GM18502 (cell line): ENCODE measurements at regions not wholly inside any gene's neighbourhood (a gene's known extent, or its start where the extent isn't known, plus 50 kb on each side); places are given as distances from the start of the nearest gene placed in this dataset.
"Not testable (repeated sequence)": the region's sequence is repeated elsewhere in the genome, so short reads cannot be mapped to it uniquely, and the experiment has no call there.

ENCODE experiments used
- ATAC-seq: cut with Tn5 transposase; IDR thresholded peaks from one replicate; pipeline ENCODE4 v1.9.1; 2021; ENCODE audit warnings: mild to moderate bottlenecking; ENCODE audit not compliant: unreplicated experiment, poor library complexity

DNA sequence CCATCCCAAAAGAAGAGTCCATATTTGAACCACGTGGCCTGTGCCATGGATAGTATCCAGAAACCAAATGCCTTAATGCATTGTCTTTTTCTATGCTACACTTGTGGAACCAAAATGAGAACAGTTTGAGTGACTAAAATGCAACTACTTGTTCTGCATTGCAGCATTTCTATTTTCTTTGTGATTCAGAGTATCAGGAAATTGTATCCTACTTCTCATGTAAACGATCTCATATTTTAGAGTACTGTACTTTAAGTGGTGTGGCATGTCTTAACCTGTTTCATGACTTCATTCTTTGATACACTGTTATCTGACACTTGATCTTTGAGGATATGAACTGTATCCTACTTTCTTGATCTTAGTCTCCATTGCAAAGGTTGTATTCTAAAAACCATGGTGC lies 167.2 kb upstream of the WDR1 start:
- no peak for ATAC-seq

DNA sequence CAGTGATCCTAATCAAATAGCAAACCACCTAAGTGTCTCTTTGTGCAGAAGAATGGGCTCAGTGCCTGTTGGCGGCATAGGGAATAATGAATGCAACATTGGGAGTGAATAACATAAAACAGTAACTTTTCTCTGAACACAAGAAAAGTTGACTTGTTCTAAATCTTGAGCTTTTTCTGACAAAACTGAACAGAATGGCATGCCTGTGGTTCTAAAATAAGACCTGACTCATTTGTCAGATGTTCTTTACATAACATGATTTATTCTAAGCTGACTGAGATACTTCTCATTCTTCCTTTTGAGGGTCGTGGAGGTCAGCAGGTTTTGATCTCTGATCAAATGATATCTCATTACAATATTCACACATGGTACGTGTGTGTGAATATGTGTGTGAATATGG lies 165.4 kb upstream of the WDR1 start:
- no peak for ATAC-seq

DNA sequence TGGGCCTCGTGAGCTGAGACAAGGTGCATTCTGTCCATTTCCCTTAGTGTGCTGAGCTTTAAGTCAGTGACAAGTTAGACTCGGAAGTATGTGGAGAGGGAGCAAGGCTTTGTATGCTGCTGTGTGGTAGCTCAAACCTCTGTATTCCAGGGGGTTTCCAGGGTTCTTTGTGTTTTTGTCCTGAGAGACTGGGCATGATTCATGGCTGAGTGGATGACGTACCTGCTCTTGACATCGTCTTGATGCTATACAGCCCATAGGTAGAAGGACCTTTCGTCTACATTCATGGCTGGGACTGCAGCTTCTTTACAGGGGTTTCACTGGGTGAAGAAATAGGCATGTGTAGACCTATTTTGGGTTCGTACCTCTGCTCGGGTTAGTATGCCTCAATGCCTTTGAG lies 162.7 kb upstream of the WDR1 start:
- no peak for ATAC-seq

DNA sequence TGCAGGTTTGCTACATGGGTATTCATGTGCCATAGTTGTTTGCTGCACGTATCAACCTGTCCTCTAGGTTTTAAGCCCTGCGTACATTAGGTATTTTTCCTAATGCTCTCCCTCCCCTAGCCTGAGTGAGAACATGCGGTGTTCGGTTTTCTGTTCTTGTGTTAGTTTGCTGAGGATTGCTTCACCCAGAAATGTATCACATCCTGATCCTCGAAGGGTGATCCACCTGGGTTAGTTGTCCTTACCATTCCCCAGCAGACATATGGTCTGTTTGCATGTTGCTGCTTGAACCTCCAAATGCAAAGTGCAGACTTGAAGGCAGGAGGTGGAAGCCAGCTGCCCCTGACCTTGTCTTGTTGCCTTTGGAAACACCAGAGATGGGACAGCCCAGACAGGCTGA lies 161.5 kb upstream of the WDR1 start:
- no peak for ATAC-seq

DNA sequence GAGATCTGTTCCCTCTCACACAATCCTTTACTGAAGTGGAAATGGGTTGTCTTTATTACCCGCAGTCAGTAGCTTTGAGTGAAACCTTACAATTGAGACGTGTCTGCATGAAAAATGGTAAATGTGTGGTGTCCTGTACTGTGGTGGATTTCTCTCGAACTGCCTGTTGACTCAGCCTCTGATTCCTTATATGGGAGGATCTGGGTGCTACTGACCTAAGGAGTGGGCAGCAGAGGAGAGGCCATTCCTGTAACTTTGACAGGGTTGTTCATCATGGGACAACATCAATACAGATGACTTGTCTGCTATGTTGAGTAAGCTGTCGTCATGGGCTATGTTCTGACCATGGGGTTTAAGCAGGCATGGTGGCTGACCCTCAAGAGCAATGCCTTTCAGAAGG lies 159.6 kb upstream of the WDR1 start:
- ATAC-seq = no peak

DNA sequence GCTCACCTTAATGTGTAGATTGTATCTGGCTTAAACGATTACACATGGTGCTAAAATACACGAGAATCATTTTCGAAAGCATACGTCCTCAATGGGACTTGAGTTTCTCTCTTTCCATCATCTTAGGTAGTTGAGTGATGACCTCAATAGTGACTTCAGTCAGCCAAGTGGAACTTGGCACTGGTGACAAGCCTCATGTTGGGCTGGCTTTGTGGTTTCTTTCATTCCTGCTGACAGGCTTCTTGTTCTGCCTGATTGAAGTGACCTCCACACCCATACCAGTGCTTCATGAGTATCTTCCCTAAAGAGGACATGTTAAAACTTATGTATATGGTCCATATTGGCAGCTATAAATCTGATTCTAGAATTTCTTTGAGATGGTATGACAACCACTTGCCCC lies 159.1 kb upstream of the WDR1 start:
- no peak for ATAC-seq

DNA sequence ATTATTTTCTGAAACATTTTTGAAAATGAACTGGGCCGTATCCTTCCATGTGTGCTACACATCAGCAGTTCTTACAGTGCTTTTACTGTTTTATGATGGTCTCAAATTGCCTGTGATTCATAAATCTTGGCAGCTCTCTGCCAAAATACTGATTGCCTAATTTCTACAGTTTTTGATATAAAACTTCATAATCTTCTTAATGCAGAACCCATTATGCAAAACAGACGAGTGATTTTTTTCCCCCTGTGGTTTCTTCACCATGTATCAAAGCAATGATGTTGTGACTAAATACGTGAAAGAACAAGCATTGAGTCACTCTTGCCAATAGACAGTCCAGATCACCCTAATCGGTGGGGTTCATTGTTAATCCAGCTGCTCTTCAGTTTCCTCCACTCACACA lies 156.4 kb upstream of the WDR1 start:
- ATAC-seq = no peak

DNA sequence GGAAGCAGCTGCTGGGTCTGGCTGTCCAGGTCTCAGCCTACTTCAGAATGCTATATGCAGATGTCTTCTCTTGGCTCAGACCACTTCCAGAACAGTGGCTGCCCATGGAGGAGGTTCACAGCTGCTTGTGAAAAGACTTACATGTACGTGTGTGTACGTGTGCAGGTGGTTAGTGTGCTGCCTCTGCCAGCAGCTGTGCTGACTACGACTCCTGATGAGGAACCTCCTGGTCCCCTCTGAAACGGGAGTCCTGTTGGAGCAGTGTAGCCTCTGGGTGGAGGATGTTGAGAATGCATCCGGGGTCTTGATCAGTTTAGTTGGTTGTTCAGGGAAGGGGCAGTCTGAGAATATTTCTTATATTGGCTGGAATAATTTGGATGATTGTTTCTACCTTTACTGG lies 155.9 kb upstream of the WDR1 start:
- ATAC-seq = no peak

DNA sequence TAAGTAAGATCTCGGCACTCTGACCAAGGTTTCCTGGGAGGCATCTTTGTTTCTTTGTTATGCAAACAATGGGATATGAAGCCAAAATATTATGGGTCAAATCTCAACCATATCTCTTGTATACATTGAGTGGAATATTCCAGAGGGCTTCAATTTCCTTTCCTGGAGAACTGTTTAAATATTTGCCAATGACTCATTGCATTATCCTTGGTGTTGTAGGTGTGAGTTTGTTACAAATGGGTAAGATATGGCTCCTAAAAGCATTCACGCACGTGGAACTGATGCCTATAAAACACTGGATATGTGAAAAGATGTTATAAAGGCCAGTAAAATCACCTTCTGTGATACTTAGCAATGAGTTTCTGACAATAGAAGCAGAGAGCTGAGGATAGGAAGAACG lies 150.5 kb upstream of the WDR1 start:
- no peak for ATAC-seq

DNA sequence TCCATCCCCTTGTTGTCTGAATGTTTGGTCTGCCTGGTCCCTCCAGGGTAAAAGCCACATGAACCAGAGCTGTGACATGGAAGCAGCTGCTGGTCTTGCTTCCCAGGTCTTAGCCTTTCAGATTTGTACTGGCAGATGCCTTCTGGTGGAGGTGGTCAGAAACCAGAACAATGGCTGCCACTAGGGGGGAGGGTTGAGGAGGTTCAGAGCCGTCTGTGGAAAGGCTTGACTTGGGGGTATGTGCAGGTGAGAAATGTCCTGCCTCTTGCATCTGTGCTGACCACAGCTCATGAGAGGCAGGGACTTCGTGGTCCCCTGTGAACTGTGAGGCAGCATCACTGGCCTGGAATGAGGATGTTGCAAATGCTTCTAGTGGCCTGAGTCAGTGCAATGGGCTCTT lies 144.2 kb upstream of the WDR1 start:
- no peak for ATAC-seq

DNA sequence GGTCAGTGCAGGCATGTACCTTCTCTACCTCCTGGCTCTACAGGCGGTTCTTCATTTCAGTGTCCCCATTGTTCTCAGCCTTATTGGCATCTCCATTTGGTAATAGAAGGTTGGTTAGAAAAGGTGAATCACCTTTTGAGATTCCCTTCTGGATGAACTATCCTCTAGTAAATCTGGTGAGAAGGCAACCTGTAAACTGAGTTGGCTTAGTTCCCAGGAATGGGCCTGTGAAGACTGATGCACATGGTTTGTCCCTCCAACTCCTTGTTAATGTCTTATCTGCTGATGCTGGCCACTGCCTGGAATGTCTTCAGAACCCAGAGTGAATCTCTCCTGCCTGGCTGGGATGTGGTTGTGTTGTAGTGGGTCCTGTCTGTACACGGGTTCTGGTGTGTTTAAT lies 143.4 kb upstream of the WDR1 start:
- ATAC-seq = no peak

DNA sequence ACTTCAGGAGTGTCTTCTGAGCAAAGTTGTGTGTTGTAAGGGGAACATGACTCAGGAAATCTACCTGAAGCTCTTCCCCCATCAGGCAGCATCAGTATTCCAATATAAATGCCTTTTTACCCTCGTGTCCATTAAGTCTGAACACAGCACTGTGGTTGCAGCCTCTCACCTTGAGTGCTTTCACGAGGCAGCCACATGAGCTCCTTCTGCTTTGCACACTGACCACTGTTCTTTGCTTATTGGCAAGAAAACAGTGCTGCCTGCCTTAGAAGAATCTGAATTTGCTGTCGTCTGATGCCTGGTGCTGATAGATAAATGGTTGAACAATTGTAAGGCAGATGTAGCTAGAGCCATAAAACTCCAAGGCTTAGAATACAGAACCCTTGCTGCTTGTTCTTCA lies 139.6 kb upstream of the WDR1 start:
- no peak for ATAC-seq

DNA sequence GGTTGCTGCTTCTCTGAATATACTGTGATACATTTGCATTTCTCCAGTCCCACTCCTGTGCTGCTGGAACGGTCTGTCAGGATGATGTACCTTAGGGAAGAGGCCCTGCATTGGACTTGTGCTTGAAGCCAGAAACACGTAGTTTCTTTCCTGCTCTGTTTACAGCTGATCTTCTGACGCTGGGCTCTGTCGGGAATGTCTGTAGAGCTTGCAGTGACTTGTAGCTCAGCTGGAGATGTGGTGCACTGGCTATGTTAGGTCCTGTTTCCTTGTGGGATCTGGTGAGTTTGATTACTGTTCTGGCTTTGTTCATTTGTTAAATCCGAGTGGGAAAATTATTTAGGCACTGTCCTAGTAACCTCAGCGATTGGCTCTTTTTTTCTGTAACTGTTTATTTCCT lies 137.2 kb upstream of the WDR1 start:
- no peak for ATAC-seq

DNA sequence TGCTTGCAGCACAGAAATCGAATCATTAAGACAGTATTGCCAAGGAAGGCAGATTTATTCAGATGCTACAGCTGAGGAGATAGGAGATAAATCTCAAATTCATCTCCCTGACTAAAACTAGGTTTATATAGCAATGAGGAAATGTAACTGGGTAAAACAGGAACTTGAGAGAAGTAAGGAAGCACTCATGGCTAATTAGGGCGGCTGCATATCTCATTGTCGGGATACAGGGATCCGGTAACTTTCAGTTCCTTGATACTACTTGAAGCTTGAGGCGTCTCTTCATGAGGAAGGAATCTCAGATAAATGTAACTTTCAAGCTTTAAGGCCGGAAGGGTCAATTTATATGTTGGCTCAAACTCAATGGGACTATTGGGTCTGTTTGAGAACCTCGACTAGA lies 129.2 kb upstream of the WDR1 start:
- ATAC-seq = no peak

DNA sequence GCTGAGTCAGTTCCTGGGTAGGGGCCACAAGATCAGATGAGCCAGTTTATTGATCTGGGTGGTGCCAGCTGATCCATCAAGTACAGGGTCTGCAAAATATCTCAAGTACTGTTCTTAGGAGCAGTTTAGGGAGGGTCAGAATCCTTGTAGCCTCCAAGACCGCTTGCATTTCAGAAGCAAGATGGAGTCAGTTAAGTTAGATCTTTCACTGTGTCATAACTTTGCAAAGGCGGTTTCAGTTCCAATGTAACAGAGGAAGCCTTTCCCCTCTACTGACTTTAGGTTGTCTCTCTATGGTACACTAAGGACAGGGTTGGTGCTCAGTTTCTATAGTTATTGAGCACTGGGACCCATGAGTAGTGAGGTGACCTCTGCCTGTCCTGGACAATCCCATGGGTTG lies 127.3 kb upstream of the WDR1 start:
- ATAC-seq = no peak

DNA sequence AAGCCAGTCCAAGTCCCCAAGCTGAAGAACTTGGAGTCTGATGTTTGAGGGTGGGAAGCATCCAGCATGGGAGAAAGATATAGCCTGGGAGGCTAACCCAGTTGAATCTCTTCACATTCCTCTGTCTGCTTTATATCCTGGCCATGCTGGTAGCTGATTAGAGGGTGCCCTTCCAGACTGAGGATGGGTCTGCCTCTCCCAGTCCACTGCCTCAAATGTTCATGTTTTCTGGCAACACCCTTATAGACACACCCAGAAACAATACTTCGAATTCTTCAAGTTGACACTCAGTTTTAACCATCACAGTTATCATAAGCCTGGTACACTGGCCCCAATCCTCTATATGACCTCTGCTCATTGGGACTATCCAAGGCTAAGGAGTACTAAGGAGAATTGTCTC lies 124.1 kb upstream of the WDR1 start:
- no peak for ATAC-seq

DNA sequence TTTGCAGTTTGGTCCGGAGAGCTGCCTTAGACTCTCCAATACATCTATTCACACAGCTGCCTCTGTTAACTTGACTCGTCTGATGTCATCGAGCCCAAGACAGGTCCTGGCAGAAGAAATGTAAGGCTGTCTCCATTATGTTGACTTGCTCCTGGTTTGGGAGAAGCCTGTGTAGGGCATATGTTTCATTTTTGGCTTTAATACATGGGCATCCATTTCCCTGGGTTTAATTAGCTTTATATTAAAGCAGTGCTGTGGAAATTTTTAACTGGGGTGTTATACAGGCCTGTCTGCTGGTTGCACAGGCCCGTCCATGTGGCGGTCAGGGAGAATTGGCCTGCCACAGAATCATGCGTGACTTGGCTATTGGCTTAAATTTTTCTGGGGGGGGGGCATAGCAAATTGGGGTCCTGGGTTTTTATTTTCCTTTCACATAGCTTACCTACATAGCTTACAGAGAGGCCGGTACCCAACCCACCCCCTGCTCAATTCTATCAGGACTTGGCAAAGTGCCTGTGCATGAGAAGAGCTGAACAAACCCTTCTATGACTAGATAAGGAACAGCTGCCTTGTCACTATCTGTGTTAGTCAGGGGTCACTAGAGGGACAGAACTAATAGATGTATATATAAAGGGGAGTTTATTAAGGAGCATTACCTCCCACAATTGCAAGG lies 123.5 kb upstream of the WDR1 start:
- no peak for ATAC-seq

DNA sequence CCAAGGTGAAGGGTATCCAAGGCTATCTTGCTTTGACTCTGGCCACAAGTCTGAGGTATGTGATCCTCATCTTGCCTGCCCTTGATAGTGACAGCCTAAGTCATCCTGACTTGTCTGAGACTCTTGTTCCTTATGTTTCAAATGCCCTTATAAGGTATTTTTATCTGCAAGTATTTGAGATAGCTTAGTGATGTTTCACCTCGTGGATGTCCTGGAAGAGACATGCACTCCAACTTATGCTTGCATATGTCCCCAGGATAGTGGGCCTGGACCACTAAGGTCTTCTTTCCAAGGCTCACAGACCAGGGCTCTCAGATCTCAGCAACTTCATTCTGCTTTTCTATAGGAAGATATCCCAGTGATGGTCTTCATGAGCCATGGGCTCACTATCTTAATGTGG lies 120.5 kb upstream of the WDR1 start:
- ATAC-seq = no peak

DNA sequence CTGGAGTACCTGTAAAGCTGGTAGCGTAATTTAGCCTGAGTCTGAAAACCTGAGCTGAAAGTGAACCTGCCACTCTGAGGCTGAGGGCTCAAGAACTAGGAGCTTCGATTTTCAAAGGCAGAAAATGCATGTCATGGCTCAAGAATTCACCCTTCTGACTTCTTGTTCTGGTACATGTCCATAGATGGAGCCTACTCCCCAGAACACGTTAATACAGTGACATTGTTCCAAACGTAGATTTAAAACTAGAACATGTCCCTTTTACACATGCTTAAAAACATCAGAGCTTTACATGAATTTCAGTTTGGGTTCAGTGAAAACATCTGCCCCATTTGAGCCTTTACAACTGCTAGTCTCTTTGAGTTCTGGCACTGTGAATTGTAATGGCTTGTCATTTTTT lies 115.5 kb upstream of the WDR1 start:
- no peak for ATAC-seq

DNA sequence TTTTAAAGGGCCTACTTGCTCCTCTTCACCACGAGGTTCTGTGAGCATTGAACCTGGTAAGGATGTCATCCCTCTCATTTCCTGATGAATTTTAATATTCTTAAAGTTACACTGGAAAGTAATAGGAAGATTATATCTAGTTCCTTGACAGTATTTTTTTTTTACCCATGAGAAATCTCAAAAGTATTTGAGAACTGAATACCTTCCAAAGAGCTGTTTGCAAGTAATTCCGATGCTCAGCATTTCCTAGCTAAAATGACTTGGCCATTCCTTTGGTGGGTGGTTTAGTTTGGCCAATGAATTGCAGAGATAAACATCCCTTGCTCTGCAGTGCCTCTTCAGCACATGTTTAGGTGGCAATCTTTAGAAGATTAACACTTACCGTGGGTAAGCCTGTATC lies 110.2 kb upstream of the WDR1 start:
- ATAC-seq = no peak

DNA sequence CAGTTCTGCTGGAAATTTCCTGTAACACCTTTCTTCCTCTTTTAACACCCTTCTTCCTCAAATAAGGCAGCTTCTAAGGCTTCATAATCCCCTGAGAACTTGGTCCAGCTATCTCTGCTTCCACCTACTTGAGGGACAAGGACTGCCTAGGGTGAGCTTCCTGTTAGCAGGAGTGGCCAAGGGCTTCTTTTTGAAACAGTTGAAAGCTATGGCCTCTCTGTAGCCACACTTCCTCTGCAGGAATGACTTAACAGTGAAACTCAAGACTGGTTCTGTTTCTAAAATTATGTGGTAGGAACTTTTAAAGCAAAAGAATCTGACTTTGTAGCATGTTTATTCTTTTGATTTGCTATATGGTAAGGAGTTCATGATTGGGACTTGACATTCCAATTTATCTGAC lies 108.5 kb upstream of the WDR1 start:
- no peak for ATAC-seq

DNA sequence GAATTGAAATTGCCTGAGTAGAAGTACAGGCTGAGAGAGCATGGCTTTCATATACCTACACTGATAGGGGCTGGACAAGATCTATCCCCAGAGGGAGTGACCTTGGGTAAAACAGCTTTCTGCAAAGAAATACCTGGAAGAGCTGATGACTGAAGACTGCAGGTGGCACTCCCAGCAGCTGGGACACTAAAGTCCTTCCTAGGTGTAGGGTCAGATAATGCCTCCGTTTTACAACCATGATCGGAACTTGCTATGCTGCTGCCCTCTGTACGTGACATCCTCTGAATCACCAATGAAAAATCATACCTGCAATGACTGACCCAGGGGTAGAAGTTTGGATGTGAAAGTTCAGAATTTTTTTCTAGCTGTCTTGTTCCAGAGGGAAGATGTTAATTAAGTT lies 107.2 kb upstream of the WDR1 start:
- ATAC-seq = no peak

DNA sequence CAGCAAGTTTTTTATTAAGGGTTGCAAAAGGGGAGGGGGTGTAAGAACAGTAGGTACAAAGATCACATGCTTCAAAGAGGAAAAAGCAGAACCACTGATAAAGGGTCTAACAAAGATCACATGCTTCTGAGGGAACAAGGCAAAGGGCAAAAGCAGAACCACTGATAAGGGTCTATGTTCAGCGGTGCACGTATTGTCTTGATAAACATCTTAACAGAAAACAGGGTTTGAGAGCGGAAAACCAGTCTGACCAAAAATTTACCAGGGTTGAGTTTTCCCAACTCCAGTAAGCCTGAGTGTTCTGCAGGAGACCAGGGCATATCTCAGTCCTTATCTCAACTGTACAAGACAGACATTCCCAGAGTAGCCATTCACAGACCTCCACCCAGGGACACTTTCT lies 96.9 kb upstream of the WDR1 start:
- not testable (repeated sequence) for ATAC-seq
